Endothelial cell of umbilical vein (primary cell): ENCODE measurements at regions not wholly inside any gene's neighbourhood (a gene's known extent, or its start where the extent isn't known, plus 50 kb on each side); places are given as distances from the start of the nearest gene placed in this dataset.

Experiments
- BruUV-seq: library from RNA; stranded (reverse); fragments of 400-500 nt; replicated peaks from 2 replicates; lab custom pipeline; 2021; lab: Mats Ljungman, UMichigan
- CTCF ChIA-PET: fragments of 300-600, 350-600 bp; sonication (Branson Sonifier 250); formaldehyde crosslinking; loops from one replicate; lab custom pipeline; 2021; ENCODE audit warnings: antibody characterized with exemption, inconsistent platforms; lab: Charles Lee
- POLR2A ChIA-PET: fragments of 300-600, 350-600 bp; sonication (Branson Sonifier 250); formaldehyde crosslinking; loops from one replicate; lab custom pipeline; 2021; ENCODE audit warnings: antibody characterized with exemption, inconsistent platforms; lab: Charles Lee
- DNase-seq: peaks from one replicate; pipeline ENCODE4 v3.0.0-alpha.2; 2011; ENCODE audit warnings: low read depth, low spot score
- FAIRE-seq: peaks from 2 replicates; lab custom pipeline; 2011; peaks lifted over from hg19 to GRCh38; lab: Jason Lieb, UNC
- H2AFZ ChIP-seq: 2 replicates; pipeline ENCODE4 v1.6.0; 2012; ENCODE audit warnings: low read depth, low read length, control low read depth, inconsistent platforms
- H3K27ac ChIP-seq: 2 replicates; pipeline ENCODE4 v1.5.1; 2011; ENCODE audit warnings: low read depth, mild to moderate bottlenecking, control low read depth, low read length, moderate library complexity; ENCODE audit not compliant: insufficient read depth
- H3K27me3 ChIP-seq, 2 experiments: 2 replicates each; pipeline versions ENCODE4 v1.6.0 to v1.6.1; 2011; ENCODE audit warnings: low read length in 2 of 2, mixed read lengths in 1 of 2; ENCODE audit not compliant: control insufficient read depth in 2 of 2, insufficient read depth in 2 of 2
- H3K36me3 ChIP-seq, 2 experiments: 2 replicates in 1 of 2; 3 replicates in 1 of 2; pipeline ENCODE4 v1.5.1; 2011; ENCODE audit warnings: low read length in 2 of 2, mild to moderate bottlenecking in 1 of 2, moderate library complexity in 1 of 2; ENCODE audit not compliant: control insufficient read depth in 2 of 2, insufficient read depth in 2 of 2; ENCODE audit errors: extremely low read depth in 1 of 2
- H3K4me1 ChIP-seq: 3 replicates; pipeline ENCODE4 v1.5.1; 2011; ENCODE audit warnings: mild to moderate bottlenecking, low read length; ENCODE audit not compliant: control insufficient read depth, insufficient read depth; ENCODE audit errors: extremely low read depth
- H3K4me2 ChIP-seq: 2 replicates; pipeline ENCODE4 v1.6.1; 2011; ENCODE audit warnings: low read length, control low read depth, mixed read lengths; ENCODE audit not compliant: insufficient read depth
- H3K4me3 ChIP-seq, 3 experiments: fragments of 200-600 bp in 1 of 3; sonication (generic), shearing (Covaris generic) in 1 of 3; replicated peaks in 1 of 3; 2 replicates each; pipeline ENCODE4 v1.5.1; 2011 to 2016; ENCODE audit warnings: control low read depth in 3 of 3, low read length in 3 of 3, mild to moderate bottlenecking in 2 of 3, inconsistent platforms in 1 of 3, low read depth in 1 of 3, moderate library complexity in 1 of 3; ENCODE audit not compliant: insufficient read depth in 1 of 3
- H3K79me2 ChIP-seq: 2 replicates; pipeline ENCODE4 v1.6.0; 2012; ENCODE audit warnings: low read length, inconsistent platforms; ENCODE audit not compliant: control insufficient read depth, insufficient read depth
- H3K9ac ChIP-seq: replicated peaks from 2 replicates; pipeline ENCODE3; 2011; ENCODE audit warnings: low read length, control low read depth; ENCODE audit not compliant: insufficient read depth; ENCODE audit errors: extremely low read depth
- H3K9me1 ChIP-seq: replicated peaks from 3 replicates; pipeline ENCODE4 v1.6.0; 2011; ENCODE audit warnings: mild to moderate bottlenecking, low read length; ENCODE audit not compliant: control insufficient read depth, insufficient read depth; ENCODE audit errors: extremely low read depth
- H3K9me3 ChIP-seq: replicated peaks from 2 replicates; pipeline ENCODE4 v1.5.1; 2012; ENCODE audit warnings: low read length, inconsistent platforms; ENCODE audit not compliant: control insufficient read depth, insufficient read depth
- H4K20me1 ChIP-seq: replicated peaks from 2 replicates; pipeline ENCODE3; 2011; ENCODE audit warnings: mild to moderate bottlenecking, low read length; ENCODE audit not compliant: control insufficient read depth, insufficient read depth; ENCODE audit errors: extremely low read depth
- CTCF ChIP-seq, 2 donors: IDR thresholded peaks; 1 replicate in 1 of 2; 2 replicates in 1 of 2; pipeline ENCODE4 v1.5.1; 2011; ENCODE audit warnings: low read length in 2 of 2, mild to moderate bottlenecking in 2 of 2, moderate library complexity in 2 of 2, control low read depth in 1 of 2, inconsistent platforms in 1 of 2, low read depth in 1 of 2; ENCODE audit not compliant: insufficient read depth in 1 of 2; ENCODE audit errors: extremely low read depth in 1 of 2
- EZH2 ChIP-seq: IDR thresholded peaks from 2 replicates; pipeline ENCODE4 v1.6.1; 2012; ENCODE audit warnings: borderline replicate concordance, low read depth, mild to moderate bottlenecking, moderate library complexity, low read length, inconsistent platforms; ENCODE audit not compliant: severe bottlenecking
- FOS ChIP-seq: IDR thresholded peaks from 2 replicates; pipeline ENCODE4 v1.6.1; 2011; ENCODE audit warnings: mild to moderate bottlenecking, low read length, moderate library complexity, borderline replicate concordance; ENCODE audit not compliant: insufficient read depth
- GATA2 ChIP-seq: IDR thresholded peaks from 2 replicates; pipeline ENCODE4 v1.7.0; 2011; ENCODE audit warnings: low read depth, mild to moderate bottlenecking, moderate library complexity, mixed read lengths, low read length; ENCODE audit not compliant: insufficient read length, insufficient read depth
- JUN ChIP-seq: IDR thresholded peaks from 2 replicates; pipeline ENCODE4 v1.6.1; 2011; ENCODE audit warnings: borderline replicate concordance, low read depth; ENCODE audit not compliant: insufficient read length, insufficient read depth
- MYC ChIP-seq: IDR thresholded peaks from one replicate; pipeline ENCODE4 v1.6.1; 2011; ENCODE audit warnings: mild to moderate bottlenecking, low read depth, low read length
- POLR2A ChIP-seq: IDR thresholded peaks from 2 replicates; pipeline ENCODE4 v1.6.1; 2012; ENCODE audit warnings: low read depth, mild to moderate bottlenecking, control low read depth, low read length
- POLR2AphosphoS5 ChIP-seq: IDR thresholded peaks from 2 replicates; pipeline ENCODE4 v1.6.1; 2012; ENCODE audit warnings: low read depth, mild to moderate bottlenecking, control low read depth, low read length, moderate library complexity; ENCODE audit not compliant: insufficient read depth
- dilution Hi-C: fragments of 300-500 bp; cut with MboI; formaldehyde crosslinking; loops from one replicate; pipeline ENCODE4 v1.15.0; 2019; ENCODE audit warnings: low sequenced_read_pairs; ENCODE audit not compliant: extremely low pct_ligation_motif_present
- intact Hi-C: fragments of 100-400 bp; cut with micrococcal nuclease; formaldehyde crosslinking; loops from one replicate; pipeline ENCODE4 v1.10.0; 2022
- TF ChIP-seq, protein P1 (sequence below): IDR thresholded peaks from 2 replicates; pipeline ENCODE4 v1.6.1; 2011; ENCODE audit not compliant: insufficient read depth, insufficient read length

DNA sequence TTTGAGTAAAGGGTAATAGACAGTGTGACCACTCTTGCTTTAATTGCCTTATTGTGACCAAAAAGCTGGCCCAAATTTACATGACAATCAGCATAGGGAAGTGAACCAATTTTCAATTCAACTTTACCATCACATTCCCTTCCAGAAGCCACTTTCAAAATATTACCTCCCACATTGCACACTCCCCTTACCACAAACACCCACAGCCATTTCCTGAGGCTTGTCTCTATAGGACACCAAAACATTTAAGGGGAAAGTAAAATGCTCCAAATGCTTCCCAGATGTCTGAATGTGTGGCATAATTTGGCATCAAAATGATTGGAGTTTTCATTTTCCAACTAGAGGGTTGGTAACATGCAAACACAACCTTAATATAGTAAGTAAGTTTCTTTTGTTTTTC lies 616.1 kb downstream of the SLC4A3 start:
- no peaks in the 10 kb centered on the region for H3K9me1 ChIP-seq
- H3K9me3 ChIP-seq: peaks cover 3% of the 10 kb centered on the region
- POLR2A ChIA-PET: no interaction called here
- no peak overlapping the region for H3K9ac ChIP-seq
- BruUV-seq: no TSS peak
- H3K4me3 ChIP-seq: no peak overlapping the region
- H2AFZ ChIP-seq: no peak overlapping the region
- DNase-seq (no peak), FAIRE-seq (no peak)
- TF ChIP-seq POLR2AphosphoS5: no peak
- no peak for TF ChIP-seq POLR2A
- no peak for TF ChIP-seq CTCF (IDR thresholded peaks at IDR 0.05; ENCODE audit: extremely low read depth in 1 of 2, insufficient read depth in 1 of 2, low read depth in 1 of 2, low read length in 2 of 2)
- no peak for TF ChIP-seq EZH2
- TF ChIP-seq GATA2: no peak
- no peak for TF ChIP-seq JUN
- TF ChIP-seq, protein P1, sequence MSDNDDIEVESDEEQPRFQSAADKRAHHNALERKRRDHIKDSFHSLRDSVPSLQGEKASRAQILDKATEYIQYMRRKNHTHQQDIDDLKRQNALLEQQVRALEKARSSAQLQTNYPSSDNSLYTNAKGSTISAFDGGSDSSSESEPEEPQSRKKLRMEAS: no peak
- no peak for TF ChIP-seq FOS
- no peak for TF ChIP-seq MYC
- CTCF ChIA-PET: no interaction called here
- H3K4me1 ChIP-seq: no peaks in the 10 kb centered on the region
- H3K36me3 ChIP-seq: no peaks in the 10 kb centered on the region
- dilution Hi-C loops: no loop called here
- H3K4me2 ChIP-seq: no peak overlapping the region
- H3K27me3 ChIP-seq: no peaks in the 10 kb centered on the region
- no peaks in the 10 kb centered on the region for H3K79me2 ChIP-seq
- H3K27ac ChIP-seq: no peak overlapping the region
- intact Hi-C loops: no loop called here
- no peaks in the 10 kb centered on the region for H4K20me1 ChIP-seq
